Prostate gland (tissue), 2 donors: ENCODE measurements at regions not wholly inside any gene's neighbourhood (a gene's known extent, or its start where the extent isn't known, plus 50 kb on each side); places are given as distances from the start of the nearest gene placed in this dataset.

ENCODE experiments used
- DNase-seq: peaks from one replicate; pipeline ENCODE4 v3.0.0-alpha.2; 2019; ENCODE audit warnings: low spot score
- H3K27ac ChIP-seq, 2 donors: fragments of 200-600 bp; sonication (generic); 2 replicates each; pipeline ENCODE4 v1.5.1; 2017 to 2019
- H3K27me3 ChIP-seq: fragments of 200-600 bp; sonication (generic); replicated peaks from 2 replicates; pipeline ENCODE4 v1.5.1; 2019; ENCODE audit not compliant: insufficient read depth
- H3K36me3 ChIP-seq, 2 donors: fragments of 200-600 bp; sonication (generic); 1 replicate in 1 of 2; 2 replicates in 1 of 2; pipeline versions ENCODE4 v1.5.1 to v1.8.1; 2017 to 2019
- H3K4me1 ChIP-seq: fragments of 200-600 bp; sonication (generic); replicated peaks from 2 replicates; pipeline ENCODE4 v1.5.1; 2019
- H3K4me3 ChIP-seq, 2 donors: fragments of 200-600 bp; sonication (generic); 2 replicates each; pipeline ENCODE4 v1.5.1; 2017 to 2019
- H3K9me3 ChIP-seq: fragments of 200-600 bp; sonication (generic); 2 replicates; pipeline ENCODE4 v1.5.1; 2017
- POLR2A ChIP-seq: fragments of 450-650 bp; IDR thresholded peaks from one replicate; pipeline ENCODE4 v1.6.1; 2016; ENCODE audit warnings: antibody characterized with exemption, mild to moderate bottlenecking
- POLR2AphosphoS5 ChIP-seq: sonication (generic); formaldehyde crosslinking; IDR thresholded peaks from one replicate; pipeline ENCODE4 v1.6.1; 2017; ENCODE audit warnings: antibody characterized with exemption
- WGBS: methylation state at CpG from one replicate; pipeline ENCODE4 v1.1.5; 2018; 5-methylcytosine and 5-hydroxymethylcytosine counted together
- intact Hi-C: fragments of 100-400 bp; cut with DNase I; formaldehyde crosslinking; loops from one replicate; pipeline ENCODE4 v1.14.2; 2022
- TF ChIP-seq, protein P1 (sequence below), 4 experiments: fragments of 200-600 bp in 2 of 4; fragments of 450-650 bp in 2 of 4; sonication (generic) in 2 of 4; IDR thresholded peaks; 1 replicate in 3 of 4; 2 replicates in 1 of 4; pipeline ENCODE4 v1.5.1; 2016 to 2019; ENCODE audit warnings: antibody characterized with exemption in 4 of 4, mild to moderate bottlenecking in 2 of 4, moderate library complexity in 2 of 4

DNA sequence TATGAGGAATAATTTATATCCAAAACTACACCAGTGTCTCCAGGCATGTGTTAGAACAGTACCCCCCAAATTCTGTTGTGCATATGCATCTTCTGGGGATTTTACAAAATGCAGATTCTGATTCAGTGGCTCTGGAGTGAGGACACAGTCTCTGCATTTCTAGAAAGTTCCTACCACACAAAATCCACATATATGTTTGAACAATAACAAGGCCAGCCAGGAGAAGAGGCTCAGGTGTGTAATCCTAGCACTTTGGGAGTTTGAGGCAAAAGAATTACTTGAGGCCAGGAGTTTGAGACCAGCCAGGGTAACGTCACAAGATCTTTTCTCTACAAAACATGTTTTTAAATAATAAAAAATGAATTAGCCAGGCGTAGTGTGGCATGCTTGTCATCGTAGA is 84.9 kb downstream of the ZNF280B start:
- H3K4me3 ChIP-seq: no peak overlapping the region
- H3K9me3 ChIP-seq: no peaks in the 10 kb centered on the region
- intact Hi-C loops: no loop called here
- no peak overlapping the region for H3K27ac ChIP-seq
- DNase-seq: no peak
- H3K27me3 ChIP-seq: peaks cover 4% of the 10 kb centered on the region
- no peaks in the 10 kb centered on the region for H3K36me3 ChIP-seq
- no peaks in the 10 kb centered on the region for H3K4me1 ChIP-seq
- 91% methylated on average over 3 of the region's 3 CpGs for WGBS
- TF ChIP-seq POLR2AphosphoS5 (no peak), POLR2A (no peak)
- TF ChIP-seq, protein P1, sequence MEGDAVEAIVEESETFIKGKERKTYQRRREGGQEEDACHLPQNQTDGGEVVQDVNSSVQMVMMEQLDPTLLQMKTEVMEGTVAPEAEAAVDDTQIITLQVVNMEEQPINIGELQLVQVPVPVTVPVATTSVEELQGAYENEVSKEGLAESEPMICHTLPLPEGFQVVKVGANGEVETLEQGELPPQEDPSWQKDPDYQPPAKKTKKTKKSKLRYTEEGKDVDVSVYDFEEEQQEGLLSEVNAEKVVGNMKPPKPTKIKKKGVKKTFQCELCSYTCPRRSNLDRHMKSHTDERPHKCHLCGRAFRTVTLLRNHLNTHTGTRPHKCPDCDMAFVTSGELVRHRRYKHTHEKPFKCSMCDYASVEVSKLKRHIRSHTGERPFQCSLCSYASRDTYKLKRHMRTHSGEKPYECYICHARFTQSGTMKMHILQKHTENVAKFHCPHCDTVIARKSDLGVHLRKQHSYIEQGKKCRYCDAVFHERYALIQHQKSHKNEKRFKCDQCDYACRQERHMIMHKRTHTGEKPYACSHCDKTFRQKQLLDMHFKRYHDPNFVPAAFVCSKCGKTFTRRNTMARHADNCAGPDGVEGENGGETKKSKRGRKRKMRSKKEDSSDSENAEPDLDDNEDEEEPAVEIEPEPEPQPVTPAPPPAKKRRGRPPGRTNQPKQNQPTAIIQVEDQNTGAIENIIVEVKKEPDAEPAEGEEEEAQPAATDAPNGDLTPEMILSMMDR (IDR thresholded peaks at IDR 0.05): no peak

DNA sequence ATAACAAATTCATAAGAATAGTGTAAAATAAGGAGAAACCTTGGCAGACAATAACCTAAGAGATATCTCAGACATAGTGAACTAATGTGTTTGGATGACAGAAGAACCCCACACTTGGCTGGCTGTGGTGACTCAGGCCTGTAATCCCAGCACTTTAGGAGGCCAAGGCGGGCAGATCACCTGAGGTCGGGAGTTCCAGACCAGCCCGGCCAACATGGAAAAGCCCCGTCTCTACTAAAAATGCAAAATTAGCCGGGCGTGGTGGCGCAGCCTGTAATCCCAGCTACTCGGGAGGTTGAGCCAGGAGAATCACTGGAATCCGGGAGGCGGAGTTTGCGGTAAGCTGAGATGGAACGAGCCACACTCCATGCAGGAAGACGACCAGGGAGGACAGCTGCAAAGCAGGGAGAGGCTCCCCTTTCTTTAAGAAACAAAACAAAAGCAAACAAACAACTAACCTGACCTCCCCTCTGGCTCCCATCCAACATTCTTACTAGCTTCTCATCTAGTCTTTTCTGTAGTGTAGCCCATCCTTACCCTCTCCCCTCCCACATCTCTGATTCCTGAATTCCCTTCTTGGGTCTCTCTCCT is 84.2 kb downstream of the ZNF280B start:
- TF ChIP-seq, protein P1 (IDR thresholded peaks at IDR 0.05): no peak
- TF ChIP-seq POLR2A (no peak), POLR2AphosphoS5 (no peak)
- Histone ChIP-seq H3K27ac (no peak overlapping the region), H3K27me3 (peaks cover 4% of the 10 kb centered on the region), H3K4me3 (no peak overlapping the region), H3K36me3 (no peaks in the 10 kb centered on the region), H3K9me3 (no peaks in the 10 kb centered on the region), H3K4me1 (no peaks in the 10 kb centered on the region)
- 63% methylated on average over 13 of the region's 13 CpGs for WGBS
- intact Hi-C loops: no loop called here
- DNase-seq: no peak

DNA sequence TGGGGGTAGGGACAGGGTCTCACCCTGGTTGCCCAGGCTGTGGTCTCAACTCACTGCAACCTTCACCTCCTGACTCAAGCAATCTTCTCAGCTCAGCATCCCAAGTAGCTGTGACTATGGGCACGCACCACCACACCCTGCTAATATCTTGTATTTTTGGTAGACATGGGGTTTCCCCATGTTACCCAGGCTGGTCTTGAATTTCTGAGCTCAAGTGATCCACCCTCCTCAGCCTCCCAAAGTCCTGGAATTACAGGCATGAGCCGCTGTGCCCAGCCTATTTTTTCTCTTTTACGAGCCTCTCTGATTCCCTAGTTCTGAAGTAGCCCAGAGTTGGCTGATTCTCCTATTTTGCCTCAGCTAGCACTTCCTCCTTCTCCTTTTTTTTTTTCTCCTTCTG is 83.6 kb downstream of the ZNF280B start:
- intact Hi-C loops: no loop called here
- Histone ChIP-seq H3K36me3 (no peaks in the 10 kb centered on the region), H3K4me1 (no peaks in the 10 kb centered on the region), H3K9me3 (no peaks in the 10 kb centered on the region), H3K27me3 (peaks cover 4% of the 10 kb centered on the region), H3K4me3 (no peak overlapping the region), H3K27ac (no peak overlapping the region)
- 69% methylated on average over 3 of the region's 3 CpGs for WGBS
- no peak for TF ChIP-seq POLR2AphosphoS5
- no peak for TF ChIP-seq POLR2A
- TF ChIP-seq, protein P1 (IDR thresholded peaks at IDR 0.05): no peak
- no peak for DNase-seq

DNA sequence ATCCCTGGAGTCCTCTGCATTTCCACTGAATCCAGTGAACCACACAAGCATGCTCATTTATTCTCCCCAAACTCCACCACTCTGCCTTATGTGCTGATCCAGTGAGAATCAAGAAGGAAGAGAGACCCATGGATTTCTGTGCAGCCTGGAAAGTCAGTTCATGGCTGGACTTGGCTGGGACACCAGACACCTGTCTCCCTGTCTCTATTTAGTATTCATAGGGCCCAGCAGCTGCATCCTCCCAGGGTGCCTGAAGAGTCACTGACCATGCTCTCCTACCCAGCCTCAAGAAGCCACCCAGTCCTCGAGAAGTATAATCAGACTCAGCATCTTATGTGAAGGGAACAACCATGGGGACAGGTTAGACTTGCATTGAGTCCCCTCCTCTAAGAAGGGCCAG is 83.2 kb downstream of the ZNF280B start:
- intact Hi-C loops: no loop called here
- TF ChIP-seq POLR2AphosphoS5 (no peak), POLR2A (no peak)
- TF ChIP-seq, protein P1 (IDR thresholded peaks at IDR 0.05): no peak
- Histone ChIP-seq H3K9me3 (no peaks in the 10 kb centered on the region), H3K4me3 (no peak overlapping the region), H3K27me3 (peaks cover 4% of the 10 kb centered on the region), H3K27ac (no peak overlapping the region), H3K36me3 (no peaks in the 10 kb centered on the region), H3K4me1 (no peaks in the 10 kb centered on the region)
- WGBS: 70% methylated on average over 1 of the region's 1 CpG
- no peak for DNase-seq

DNA sequence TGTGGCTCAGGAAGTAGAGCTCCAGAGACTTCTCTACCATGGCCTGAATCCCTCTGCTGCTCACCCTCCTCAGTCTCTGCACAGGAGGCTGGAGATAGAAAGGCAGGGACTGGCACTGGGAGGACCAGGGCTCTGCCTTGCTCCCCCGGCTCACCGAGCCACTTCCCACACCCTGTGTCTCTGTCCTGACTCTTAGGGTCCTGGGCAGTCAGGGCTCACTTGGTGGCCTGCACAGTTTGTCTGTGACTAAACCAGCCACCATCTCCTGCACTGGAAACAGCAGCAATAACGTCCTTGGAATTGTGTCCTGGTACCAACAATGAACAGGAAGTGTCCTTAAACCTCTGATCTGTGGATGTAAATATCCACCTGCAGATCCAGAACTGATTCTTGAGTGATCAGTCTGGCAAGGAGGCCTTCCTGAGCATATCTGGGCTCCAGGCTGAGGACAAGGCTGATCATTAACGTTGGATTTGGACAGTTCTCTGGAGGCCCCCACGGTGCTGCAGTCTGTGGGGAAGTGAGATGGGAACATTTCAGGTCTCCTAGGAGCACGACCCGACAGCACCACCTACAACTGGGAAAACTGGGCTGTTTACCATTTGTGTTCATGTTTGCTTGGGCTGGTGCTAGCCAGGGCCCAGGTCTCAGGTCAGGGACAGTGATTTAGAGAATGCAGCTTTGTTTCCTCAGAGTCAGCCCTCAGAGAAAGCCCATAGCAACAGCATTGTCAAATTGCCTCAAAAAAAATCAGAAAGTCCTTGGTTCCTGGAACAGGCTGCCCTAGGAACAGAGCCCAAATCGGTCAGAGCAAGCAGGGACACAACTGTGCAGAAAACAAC is 82.5 kb downstream of the ZNF280B start:
- TF ChIP-seq POLR2AphosphoS5: no peak
- TF ChIP-seq, protein P1 (IDR thresholded peaks at IDR 0.05): no peak
- no peak for TF ChIP-seq POLR2A
- WGBS: 44% methylated on average over 8 of the region's 8 CpGs
- H3K4me1 ChIP-seq: no peaks in the 10 kb centered on the region
- no peaks in the 10 kb centered on the region for H3K9me3 ChIP-seq
- H3K27me3 ChIP-seq: peaks cover 4% of the 10 kb centered on the region
- no peak overlapping the region for H3K27ac ChIP-seq
- DNase-seq: no peak
- no peaks in the 10 kb centered on the region for H3K36me3 ChIP-seq
- no peak overlapping the region for H3K4me3 ChIP-seq
- intact Hi-C loops: no loop called here
